Stimulated activated memory B cell treated with anti-CD40 and anti-IgM and Interleukin-4, amounts not matched to agents 10 μg/mL and 1 μg/mL and 100 μg/mL, for 72 hours (primary cell): ENCODE measurements at regions not wholly inside any gene's neighbourhood (a gene's known extent, or its start where the extent isn't known, plus 50 kb on each side); places are given as distances from the start of the nearest gene placed in this dataset.

Experiments used
- ATAC-seq: fragments of 150-1000 bp; cut with Tn5 transposase; 2 replicates; pipeline ENCODE4 v1.10.0; 2021
- H3K27ac Mint-ChIP-seq: one replicate; pipeline ENCODE4 v1.8.0; 2022; ENCODE audit warnings: mild to moderate bottlenecking, mixed read lengths
- H3K27me3 Mint-ChIP-seq: one replicate; pipeline ENCODE4 v1.8.0; 2022; ENCODE audit warnings: mixed read lengths
- H3K36me3 Mint-ChIP-seq: one replicate; pipeline ENCODE4 v1.8.0; 2022; ENCODE audit warnings: mixed read lengths
- H3K4me1 Mint-ChIP-seq: one replicate; pipeline ENCODE4 v1.8.0; 2022; ENCODE audit warnings: mixed read lengths
- H3K4me3 Mint-ChIP-seq: one replicate; pipeline ENCODE4 v1.8.0; 2022; ENCODE audit warnings: mild to moderate bottlenecking, moderate library complexity, mixed read lengths
- H3K9me3 Mint-ChIP-seq: one replicate; pipeline ENCODE4 v1.8.0; 2022; ENCODE audit warnings: mixed read lengths

DNA sequence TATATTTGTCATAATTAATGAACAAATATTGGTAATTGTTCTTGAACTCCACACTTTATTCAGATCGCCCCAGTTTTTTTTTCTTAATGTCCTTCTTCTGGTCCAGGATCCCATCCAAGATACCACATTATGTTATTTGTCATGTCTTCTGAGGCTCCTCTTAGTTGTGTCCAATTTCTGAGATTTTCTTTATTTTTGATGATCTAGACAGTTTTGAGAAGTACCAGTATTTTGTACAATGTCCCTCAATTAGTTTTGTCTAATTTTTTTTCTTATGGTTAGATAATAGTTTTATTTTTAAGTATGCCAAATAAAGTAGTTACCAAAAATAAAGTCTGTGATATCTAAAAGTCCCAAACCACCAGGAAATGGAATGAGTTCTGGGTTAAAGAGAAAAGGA is 440.8 kb upstream of the ATP2B1 start:
- no peaks in the 10 kb centered on the region for H3K36me3 Mint-ChIP-seq
- peaks cover 12% of the 10 kb centered on the region for H3K27me3 Mint-ChIP-seq
- H3K4me3 Mint-ChIP-seq, result no peak overlapping the region
- no peaks in the 10 kb centered on the region for H3K4me1 Mint-ChIP-seq
- H3K27ac Mint-ChIP-seq, result no peak overlapping the region
- no peaks in the 10 kb centered on the region for H3K9me3 Mint-ChIP-seq
- ATAC-seq, result no peak

DNA sequence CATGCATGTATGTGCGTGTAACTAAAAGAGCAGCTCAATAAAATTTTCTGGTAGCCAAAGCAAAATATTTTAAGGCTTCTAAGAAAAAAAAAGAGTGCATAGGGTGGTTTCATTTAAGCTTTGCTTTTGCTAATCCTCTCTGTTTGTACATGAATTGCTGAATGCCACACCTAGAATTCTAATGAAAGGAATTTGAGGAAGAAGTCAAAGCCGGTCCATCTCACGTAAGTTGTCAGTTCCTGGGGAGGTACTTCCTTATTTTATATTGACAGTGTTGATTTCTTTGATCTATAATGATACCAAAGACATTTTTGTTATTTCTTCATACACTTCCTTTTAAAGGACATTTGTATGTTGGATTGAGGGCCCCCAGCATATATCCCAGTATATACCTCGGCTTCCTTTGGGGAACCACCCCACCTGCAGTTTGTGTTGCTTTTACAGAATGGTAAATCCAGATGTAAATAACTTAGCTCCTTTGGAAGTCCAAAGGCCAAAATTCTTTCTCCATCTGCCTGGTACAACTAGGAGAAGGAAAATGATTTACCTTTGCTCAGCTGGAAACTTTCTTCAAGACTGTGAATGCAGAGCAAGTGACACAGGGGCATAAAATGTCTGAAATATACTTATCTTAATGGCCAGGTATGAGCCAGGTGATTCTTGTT is 420.9 kb upstream of the ATP2B1 start:
- peaks cover 2% of the 10 kb centered on the region for H3K9me3 Mint-ChIP-seq
- H3K27me3 Mint-ChIP-seq, result no peaks in the 10 kb centered on the region
- no peak overlapping the region for H3K4me3 Mint-ChIP-seq
- no peak for ATAC-seq
- no peaks in the 10 kb centered on the region for H3K36me3 Mint-ChIP-seq
- no peak overlapping the region for H3K27ac Mint-ChIP-seq
- H3K4me1 Mint-ChIP-seq, result peaks cover 9% of the 10 kb centered on the region

DNA sequence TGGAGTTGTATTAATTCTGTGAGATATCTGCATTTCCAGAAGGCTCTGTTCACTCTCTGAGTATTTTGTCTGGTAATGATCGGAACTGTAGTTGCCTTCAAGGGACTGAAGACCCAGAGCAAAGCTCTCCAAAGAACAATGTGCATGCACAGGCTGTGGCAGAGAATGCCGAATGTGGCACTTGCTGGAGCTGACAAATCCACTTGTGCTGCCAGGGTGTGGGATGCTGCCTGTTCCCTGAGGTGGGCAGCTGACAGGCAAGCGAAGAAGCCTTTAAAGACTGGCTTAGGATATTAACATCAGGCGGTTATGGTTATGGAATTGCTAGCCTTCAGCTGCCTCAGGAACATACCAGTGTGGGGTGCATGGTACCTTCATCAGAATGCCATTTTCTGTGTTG is 419.9 kb upstream of the ATP2B1 start:
- H3K9me3 Mint-ChIP-seq, result peaks cover 2% of the 10 kb centered on the region
- no peaks in the 10 kb centered on the region for H3K36me3 Mint-ChIP-seq
- no peaks in the 10 kb centered on the region for H3K27me3 Mint-ChIP-seq
- peaks cover 12% of the 10 kb centered on the region for H3K4me1 Mint-ChIP-seq
- ATAC-seq, result no peak
- no peak overlapping the region for H3K27ac Mint-ChIP-seq
- H3K4me3 Mint-ChIP-seq, result no peak overlapping the region

DNA sequence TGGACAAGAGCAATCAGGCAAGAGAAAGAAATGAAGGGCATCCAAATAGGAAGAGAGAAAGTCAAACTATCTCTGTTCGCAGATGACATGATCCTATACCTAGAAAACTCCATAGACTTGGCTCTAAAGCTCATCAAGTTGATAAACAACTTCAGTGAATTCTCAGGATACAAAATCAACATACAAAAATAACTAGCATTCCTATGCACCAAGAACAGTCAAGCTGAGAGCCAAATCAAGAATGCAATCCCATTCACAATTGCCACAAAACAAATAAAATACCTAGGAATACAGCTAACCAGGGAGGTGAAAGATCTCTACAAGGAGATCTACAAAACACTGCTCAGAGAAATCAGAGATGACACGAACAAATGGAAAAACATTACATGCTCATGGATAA is 417.5 kb upstream of the ATP2B1 start:
- Mint-ChIP-seq H3K4me1 (peaks cover 12% of the 10 kb centered on the region), H3K36me3 (peaks cover 3% of the 10 kb centered on the region), H3K27ac (no peak overlapping the region), H3K27me3 (no peaks in the 10 kb centered on the region), H3K9me3 (peaks cover 6% of the 10 kb centered on the region), H3K4me3 (no peak overlapping the region)
- no peak for ATAC-seq

DNA sequence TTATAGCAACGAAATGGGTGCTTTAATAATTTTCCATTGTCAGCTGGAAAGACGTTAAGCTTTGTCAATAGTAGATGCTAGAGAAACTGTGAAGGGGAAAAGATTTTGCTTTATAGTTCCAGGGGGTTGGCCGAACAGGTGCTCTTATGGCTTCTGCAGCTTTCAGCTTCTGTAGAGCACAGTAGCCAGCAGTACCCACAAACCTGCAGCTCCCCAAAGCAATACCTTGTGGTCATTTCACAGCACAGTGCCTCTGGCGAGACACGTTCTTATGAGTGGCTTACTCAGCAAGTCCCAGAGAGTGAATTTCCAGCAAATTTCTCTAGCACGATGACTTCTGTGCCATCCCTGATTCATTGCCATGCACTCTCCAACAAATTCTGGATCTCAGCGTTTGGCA is 416.3 kb upstream of the ATP2B1 start:
- Mint-ChIP-seq H3K4me3 (no peak overlapping the region), H3K4me1 (peaks cover 12% of the 10 kb centered on the region), H3K9me3 (peaks cover 14% of the 10 kb centered on the region), H3K36me3 (peaks cover 15% of the 10 kb centered on the region), H3K27me3 (no peaks in the 10 kb centered on the region), H3K27ac (no peak overlapping the region)
- ATAC-seq, result no peak

DNA sequence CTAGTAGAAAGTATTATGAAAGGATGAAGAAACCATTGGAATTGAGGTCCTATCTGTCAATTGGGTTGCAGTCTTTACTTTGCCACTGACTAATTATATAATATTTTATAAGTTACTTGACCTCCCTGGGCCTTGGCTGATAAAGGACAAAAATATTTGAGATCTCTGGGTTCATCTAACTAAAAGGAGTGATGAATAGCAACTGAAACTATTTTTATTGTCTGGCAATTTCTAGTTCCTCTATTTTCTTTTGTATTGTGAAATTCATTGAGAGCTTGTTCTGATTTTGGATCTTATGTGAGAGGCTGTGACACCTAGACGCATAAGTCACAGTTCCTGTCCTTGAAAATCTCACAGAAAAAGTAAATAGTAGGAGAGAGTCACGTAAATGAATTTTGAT is 415.7 kb upstream of the ATP2B1 start:
- H3K27me3 Mint-ChIP-seq, result no peaks in the 10 kb centered on the region

DNA sequence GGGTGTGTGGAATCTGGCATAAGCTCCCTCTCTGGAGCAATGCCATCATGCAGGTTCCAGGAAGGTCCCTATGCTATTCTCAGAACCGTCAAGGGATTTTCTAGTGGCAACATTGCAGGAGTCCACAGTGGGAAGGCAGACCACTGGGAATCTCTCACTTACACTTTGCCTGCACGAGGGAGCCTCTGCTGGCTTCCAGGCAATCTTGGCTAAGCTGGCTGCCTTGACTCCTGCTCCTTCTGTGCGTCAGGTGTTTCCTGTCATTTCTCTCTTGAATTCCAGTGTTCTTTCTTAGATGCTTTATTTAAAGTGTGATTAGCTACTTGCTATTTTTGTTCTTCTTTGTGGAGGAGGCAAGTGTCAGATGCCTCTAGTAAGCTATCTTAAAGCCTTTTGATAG is 414.0 kb upstream of the ATP2B1 start:
- peaks cover 26% of the 10 kb centered on the region for H3K9me3 Mint-ChIP-seq

More for the DNA sequence above, 415.7 kb upstream of the ATP2B1 start:
- Mint-ChIP-seq H3K4me1 (peaks cover 9% of the 10 kb centered on the region), H3K4me3 (no peak overlapping the region), H3K36me3 (peaks cover 20% of the 10 kb centered on the region), H3K9me3 (peaks cover 18% of the 10 kb centered on the region), H3K27ac (no peak overlapping the region)
- ATAC-seq, result no peak

DNA sequence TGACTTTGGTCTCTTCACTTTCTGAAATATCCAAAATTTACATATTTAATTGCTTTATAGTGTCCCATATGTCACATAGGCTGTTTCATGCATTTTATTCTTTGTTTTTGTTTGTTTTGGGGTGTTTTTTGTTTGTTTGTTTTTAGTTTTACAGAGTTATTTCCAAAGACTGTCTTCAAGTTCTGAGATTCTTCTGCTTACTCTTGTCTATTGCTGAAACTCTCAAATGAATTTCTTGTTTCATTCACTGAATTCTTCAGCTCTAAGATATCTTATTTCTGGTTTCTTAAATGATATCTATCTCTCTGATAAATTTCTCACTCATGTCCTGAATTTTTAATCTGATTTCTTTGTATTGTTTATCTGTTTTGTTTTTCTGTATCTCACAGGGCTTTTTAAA is 412.0 kb upstream of the ATP2B1 start:
- Mint-ChIP-seq H3K27ac (no peak overlapping the region), H3K9me3 (peaks cover 30% of the 10 kb centered on the region), H3K4me3 (no peak overlapping the region), H3K27me3 (no peaks in the 10 kb centered on the region), H3K4me1 (peaks cover 6% of the 10 kb centered on the region), H3K36me3 (peaks cover 29% of the 10 kb centered on the region)
- no peak for ATAC-seq

More for the DNA sequence above, 414.0 kb upstream of the ATP2B1 start:
- no peak overlapping the region for H3K4me3 Mint-ChIP-seq
- H3K4me1 Mint-ChIP-seq, result peaks cover 6% of the 10 kb centered on the region
- no peak for ATAC-seq
- no peaks in the 10 kb centered on the region for H3K27me3 Mint-ChIP-seq
- peaks cover 29% of the 10 kb centered on the region for H3K36me3 Mint-ChIP-seq
- H3K27ac Mint-ChIP-seq, result no peak overlapping the region

DNA sequence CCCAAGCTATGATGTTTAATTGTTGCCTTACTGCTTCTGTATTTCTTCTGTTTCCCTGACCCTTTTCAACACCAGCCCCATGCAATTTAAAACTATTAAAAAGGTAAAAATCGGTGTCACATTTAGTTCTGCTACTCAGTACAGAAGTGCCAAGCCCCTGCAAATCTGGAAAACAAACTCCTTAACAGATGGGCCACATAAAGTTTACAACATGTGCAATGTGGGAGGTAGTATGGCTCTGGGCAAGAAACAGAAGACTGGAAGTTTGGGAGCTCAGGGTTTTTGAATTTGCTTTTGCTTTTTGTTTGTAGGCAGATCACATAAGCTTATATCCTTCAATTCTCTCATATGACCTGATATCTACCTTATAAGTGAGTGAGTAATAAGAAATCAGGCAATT is 404.0 kb upstream of the ATP2B1 start:
- ATAC-seq, result no peak
- no peaks in the 10 kb centered on the region for H3K36me3 Mint-ChIP-seq
- H3K9me3 Mint-ChIP-seq, result peaks cover 9% of the 10 kb centered on the region
- no peak overlapping the region for H3K4me3 Mint-ChIP-seq
- no peak overlapping the region for H3K27ac Mint-ChIP-seq
- H3K27me3 Mint-ChIP-seq, result no peaks in the 10 kb centered on the region
- no peaks in the 10 kb centered on the region for H3K4me1 Mint-ChIP-seq

DNA sequence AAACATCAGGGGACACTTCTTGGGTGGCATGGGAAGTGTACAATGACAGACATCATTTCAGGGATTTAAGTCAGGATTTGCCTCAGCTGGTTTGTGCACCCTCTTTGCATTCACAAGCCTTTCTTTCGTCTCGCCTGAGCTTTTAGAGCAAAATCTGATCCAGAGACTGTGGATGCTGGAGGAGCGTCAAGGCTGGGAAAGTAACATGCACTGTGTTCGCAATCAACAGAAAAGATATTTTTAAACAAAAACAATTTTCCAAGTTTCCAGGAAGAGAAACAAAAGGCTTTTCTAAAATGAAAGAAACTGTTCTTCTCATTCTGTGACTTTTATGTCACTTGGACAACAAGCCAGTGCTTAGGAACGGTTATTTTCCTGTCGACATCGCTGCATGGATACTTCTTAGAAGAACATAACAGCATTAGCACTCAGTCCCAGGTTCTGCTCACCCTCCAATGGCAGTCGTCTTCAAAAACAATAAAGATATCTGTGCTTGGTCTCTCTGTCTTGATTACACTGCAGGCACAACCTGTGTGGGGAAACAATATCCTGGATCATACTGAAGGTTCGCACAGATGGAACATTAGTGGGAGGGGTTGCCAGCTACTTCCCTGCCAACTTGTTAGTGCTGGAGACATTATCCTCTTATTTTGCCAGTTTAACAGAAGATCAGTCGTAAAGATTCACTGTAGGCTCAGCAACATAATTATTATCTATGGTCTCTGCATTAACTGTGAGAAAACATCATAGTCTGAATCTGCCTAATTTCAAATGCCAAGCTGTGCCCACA is 403.3 kb upstream of the ATP2B1 start:
- Mint-ChIP-seq H3K9me3 (peaks cover 6% of the 10 kb centered on the region), H3K27me3 (no peaks in the 10 kb centered on the region), H3K36me3 (no peaks in the 10 kb centered on the region), H3K27ac (no peak overlapping the region), H3K4me3 (no peak overlapping the region), H3K4me1 (no peaks in the 10 kb centered on the region)
- no peak for ATAC-seq

DNA sequence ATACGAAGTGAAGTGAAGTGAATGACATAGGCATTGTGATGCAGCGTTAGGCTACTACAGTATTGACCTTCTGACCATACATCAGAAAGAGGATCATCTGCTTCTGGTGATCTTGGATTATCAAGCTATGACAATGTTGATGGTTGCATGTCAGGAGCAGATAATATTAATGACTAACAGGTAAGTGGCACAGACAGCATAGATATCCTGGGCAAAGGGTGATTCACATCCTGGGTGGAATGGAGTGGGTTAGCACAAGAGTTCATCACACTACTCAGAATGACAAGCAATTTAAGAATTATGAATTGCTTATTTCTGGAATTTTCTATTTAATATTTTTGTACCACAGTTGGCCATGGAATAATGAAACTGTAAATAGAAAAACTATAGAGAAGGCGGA is 397.9 kb upstream of the ATP2B1 start:
- Mint-ChIP-seq H3K27me3 (no peaks in the 10 kb centered on the region), H3K9me3 (peaks cover 3% of the 10 kb centered on the region), H3K27ac (no peak overlapping the region), H3K4me3 (no peak overlapping the region), H3K4me1 (peaks cover 20% of the 10 kb centered on the region), H3K36me3 (no peaks in the 10 kb centered on the region)
- ATAC-seq, result no peak

DNA sequence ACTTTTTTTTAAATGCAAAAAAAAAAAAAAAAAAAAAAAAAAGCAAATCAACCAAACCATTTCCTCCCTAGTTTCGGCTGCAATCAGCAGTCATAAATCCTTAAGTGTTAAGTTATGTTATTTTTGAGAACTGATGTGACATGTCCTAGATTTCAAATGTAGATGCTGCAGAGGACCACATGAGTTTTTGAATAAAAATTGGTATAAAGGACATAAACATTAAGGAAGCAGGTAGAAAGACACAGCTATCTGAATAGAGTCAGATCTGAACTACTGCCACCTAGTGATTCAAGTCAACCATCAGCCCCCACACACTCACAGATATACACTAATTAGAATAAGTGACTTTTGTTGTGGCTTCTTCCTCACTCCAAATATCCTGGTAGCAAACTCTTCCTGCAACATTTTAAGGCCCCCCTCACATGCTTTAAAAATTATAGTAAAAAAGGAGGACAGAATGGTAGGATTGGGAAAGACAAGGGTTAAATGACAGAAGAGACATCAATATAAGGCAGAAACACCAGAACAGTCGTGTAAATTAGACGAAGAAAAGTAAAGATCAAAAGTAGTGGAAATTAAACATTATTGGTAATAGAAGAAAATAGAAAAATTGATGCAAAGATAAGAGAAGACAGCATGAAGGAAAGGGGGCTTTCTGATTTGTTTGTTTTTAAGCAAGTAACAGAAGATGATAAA is 394.5 kb upstream of the ATP2B1 start:
- H3K4me1 Mint-ChIP-seq, result peaks cover 44% of the 10 kb centered on the region
- H3K9me3 Mint-ChIP-seq, result no peaks in the 10 kb centered on the region
- no peaks in the 10 kb centered on the region for H3K27me3 Mint-ChIP-seq
- H3K27ac Mint-ChIP-seq, result no peak overlapping the region
- no peaks in the 10 kb centered on the region for H3K36me3 Mint-ChIP-seq
- peak; percentile 76 for ATAC-seq
- peak overlapping the region; percentile 39 for H3K4me3 Mint-ChIP-seq

DNA sequence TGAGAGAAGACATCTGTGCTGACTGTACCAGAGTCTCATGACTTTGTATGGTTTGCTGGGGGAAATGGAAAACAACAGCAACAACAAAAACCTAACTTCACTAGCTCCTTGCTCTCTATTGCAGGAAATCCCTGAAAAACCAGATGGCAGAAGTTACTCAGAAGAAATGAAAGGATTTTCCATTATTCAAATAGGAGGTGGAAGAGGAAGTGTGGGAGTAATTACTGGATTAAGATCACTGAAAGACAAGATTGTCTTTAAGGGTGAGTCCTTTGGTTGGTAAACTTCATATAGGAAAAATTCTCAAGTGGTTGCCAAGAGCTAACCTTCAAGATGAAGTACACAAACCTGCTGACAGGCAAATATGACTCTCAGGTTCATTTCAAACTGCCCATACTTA is 391.9 kb upstream of the ATP2B1 start:
- ATAC-seq, result no peak
- Mint-ChIP-seq H3K4me1 (peaks cover 49% of the 10 kb centered on the region), H3K9me3 (no peaks in the 10 kb centered on the region), H3K27me3 (no peaks in the 10 kb centered on the region), H3K4me3 (no peak overlapping the region), H3K27ac (peak overlapping the region; percentile 22), H3K36me3 (no peaks in the 10 kb centered on the region)

DNA sequence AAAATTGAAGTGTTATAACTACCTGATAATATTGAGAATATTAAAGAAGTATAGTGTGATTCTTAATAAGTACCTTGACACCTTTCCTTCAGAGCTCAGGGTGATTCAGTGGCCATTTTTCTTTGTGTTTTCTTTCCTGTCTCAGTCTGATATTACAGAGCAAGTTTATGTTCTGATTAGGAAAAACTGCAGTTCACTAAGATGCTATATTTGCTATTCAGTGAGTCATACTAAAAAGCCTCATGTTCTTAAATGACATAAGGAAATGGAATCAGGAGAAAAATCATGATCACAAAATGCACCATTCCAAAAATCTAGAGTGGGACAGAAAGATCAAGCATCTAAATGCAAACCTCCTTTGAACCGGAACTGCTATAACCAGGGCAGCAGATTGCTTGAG is 390.6 kb upstream of the ATP2B1 start:
- Mint-ChIP-seq H3K27ac (no peak overlapping the region), H3K27me3 (no peaks in the 10 kb centered on the region), H3K4me3 (no peak overlapping the region), H3K36me3 (no peaks in the 10 kb centered on the region), H3K4me1 (peaks cover 49% of the 10 kb centered on the region), H3K9me3 (no peaks in the 10 kb centered on the region)
- ATAC-seq, result no peak

DNA sequence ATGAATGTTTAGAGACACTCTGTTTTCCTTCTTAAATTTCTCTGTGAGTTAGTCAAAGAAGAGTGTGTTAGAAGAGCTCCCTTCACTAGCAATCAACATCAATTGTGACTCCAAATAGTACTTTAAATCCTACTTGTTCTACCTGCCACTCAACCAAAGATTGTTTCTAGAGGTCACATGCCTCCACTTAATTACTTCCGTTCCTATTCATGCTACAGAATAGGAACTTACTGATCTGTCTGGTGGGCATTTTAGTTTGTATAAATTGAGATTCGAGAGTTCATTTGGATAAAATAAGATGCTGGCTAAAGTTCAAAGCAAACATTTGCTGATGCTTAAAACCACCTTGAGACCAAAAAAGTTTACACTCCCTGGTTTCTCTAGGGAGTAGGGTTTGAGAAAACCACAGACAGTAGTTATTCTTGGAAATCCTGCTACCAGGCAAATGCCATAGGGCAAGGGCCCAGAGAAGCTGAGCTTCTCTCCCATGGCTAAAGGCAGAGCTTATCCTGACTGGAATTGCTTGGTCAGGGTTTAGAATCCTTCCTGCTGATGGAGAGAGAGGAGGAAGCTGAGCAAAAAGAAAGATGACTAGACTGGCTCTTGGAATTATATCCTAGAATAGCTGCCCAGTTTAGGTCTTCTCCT is 389.6 kb upstream of the ATP2B1 start:
- Mint-ChIP-seq H3K4me3 (no peak overlapping the region), H3K27ac (peak overlapping the region; percentile 27), H3K4me1 (peaks cover 46% of the 10 kb centered on the region), H3K36me3 (no peaks in the 10 kb centered on the region), H3K27me3 (no peaks in the 10 kb centered on the region), H3K9me3 (no peaks in the 10 kb centered on the region)
- no peak for ATAC-seq
